Left ventricle myocardium inferior (tissue), 1 donor: ENCODE measurements at regions not wholly inside any gene's neighbourhood (a gene's known extent, or its start where the extent isn't known, plus 50 kb on each side); places are given as distances from the start of the nearest gene placed in this dataset.
A peak's percentile ranks its signal among the peaks of the same experiment; 100 is the strongest.

Source experiments
- DNase-seq: peaks from one replicate; pipeline ENCODE4 v3.0.0-alpha.2; 2020
- H3K27ac ChIP-seq: fragments of 200-600 bp; replicated peaks from 2 replicates; pipeline ENCODE4 v1.8.0; 2021
- H3K27me3 ChIP-seq: fragments of 200-600 bp; 2 replicates; pipeline ENCODE4 v1.8.0; 2021; ENCODE audit warnings: low read depth
- H3K36me3 ChIP-seq: fragments of 200-600 bp; 2 replicates; pipeline ENCODE4 v1.8.0; 2021
- H3K4me1 ChIP-seq: fragments of 200-600 bp; 2 replicates; pipeline ENCODE4 v1.8.0; 2021
- H3K4me3 ChIP-seq: fragments of 200-600 bp; 2 replicates; pipeline ENCODE4 v1.8.0; 2021; ENCODE audit warnings: mild to moderate bottlenecking, moderate library complexity
- H3K9me3 ChIP-seq: fragments of 200-600 bp; replicated peaks from 2 replicates; pipeline ENCODE4 v1.8.0; 2021
- CTCF ChIP-seq: fragments of 200-600 bp; IDR thresholded peaks from 2 replicates; pipeline ENCODE4 v1.8.0; 2021; ENCODE audit warnings: antibody characterized with exemption, mild to moderate bottlenecking, borderline replicate concordance
- intact Hi-C: fragments of 100-400 bp; cut with micrococcal nuclease; formaldehyde crosslinking; loops from one replicate; pipeline ENCODE4 v1.11.0; 2022
- donor health status: DM: no; HTN: yes; CAD: no; lungs with severe emphysema.

GRCh38 chr9:115590011-115590410 is 472.1 kb upstream of the TNC start:
- Histone ChIP-seq H3K4me1 (no peaks in the 10 kb centered on the region), H3K4me3 (no peak overlapping the region), H3K27me3 (peaks cover 13% of the 10 kb centered on the region), H3K36me3 (no peaks in the 10 kb centered on the region), H3K27ac (no peak overlapping the region), H3K9me3 (peaks cover 12% of the 10 kb centered on the region)
- intact Hi-C loops = loop anchor here (5.0 kb wide), 1 partner anchor 1072 kb away; no protein-coding TSS in a partner anchor
- no peak for TF ChIP-seq CTCF
- no peak for DNase-seq

- H3K9me3 ChIP-seq = peaks cover 12% of the 10 kb centered on the region
- H3K27ac ChIP-seq = no peak overlapping the region
- intact Hi-C loops = loop anchor here (5.0 kb wide), 1 partner anchor 1071 kb away; no protein-coding TSS in a partner anchor
- no peaks in the 10 kb centered on the region for H3K36me3 ChIP-seq
- peaks cover 28% of the 10 kb centered on the region for H3K27me3 ChIP-seq
- H3K4me1 ChIP-seq = no peaks in the 10 kb centered on the region
- H3K4me3 ChIP-seq = no peak overlapping the region
- DNase-seq = peak; percentile 18
- peak; percentile 62 for TF ChIP-seq CTCF
Measured at GRCh38 chr9:115591584-115591984, 473.6 kb upstream of the TNC start.

GRCh38 chr9:115593587-115594091 is 475.7 kb upstream of the TNC start:
- no peaks in the 10 kb centered on the region for H3K36me3 ChIP-seq
- H3K27ac ChIP-seq = no peak overlapping the region
- no peak overlapping the region for H3K4me3 ChIP-seq
- H3K4me1 ChIP-seq = no peaks in the 10 kb centered on the region
- no peak for DNase-seq
- peaks cover 42% of the 10 kb centered on the region for H3K27me3 ChIP-seq
- intact Hi-C loops = loop anchor here (5.0 kb wide), 1 partner anchor 1069 kb away; no protein-coding TSS in a partner anchor
- peak; percentile 81 for TF ChIP-seq CTCF
- H3K9me3 ChIP-seq = peaks cover 12% of the 10 kb centered on the region

- Histone ChIP-seq H3K4me1 (no peaks in the 10 kb centered on the region), H3K4me3 (no peak overlapping the region), H3K27ac (no peak overlapping the region), H3K36me3 (no peaks in the 10 kb centered on the region), H3K9me3 (peaks cover 4% of the 10 kb centered on the region), H3K27me3 (peaks cover 42% of the 10 kb centered on the region)
- intact Hi-C loops = loop anchor here (5.0 kb wide), 1 partner anchor 1068 kb away; no protein-coding TSS in a partner anchor
- no peak for DNase-seq
- no peak for TF ChIP-seq CTCF
Measured at GRCh38 chr9:115594557-115594956, 476.6 kb upstream of the TNC start.

GRCh38 chr9:115596021-115596745 is 478.2 kb upstream of the TNC start:
- Histone ChIP-seq H3K9me3 (no peaks in the 10 kb centered on the region), H3K36me3 (no peaks in the 10 kb centered on the region), H3K27me3 (peaks cover 42% of the 10 kb centered on the region), H3K4me3 (no peak overlapping the region), H3K4me1 (no peaks in the 10 kb centered on the region), H3K27ac (no peak overlapping the region)
- intact Hi-C loops = no loop called here
- DNase-seq = no peak
- no peak for TF ChIP-seq CTCF
